Heart left ventricle (tissue), 16 donors: ENCODE measurements at regions not wholly inside any gene's neighbourhood (a gene's known extent, or its start where the extent isn't known, plus 50 kb on each side); places are given as distances from the start of the nearest gene placed in this dataset.
A peak's percentile ranks its signal among the peaks of the same experiment; 100 is the strongest.

Source experiments
- ATAC-seq, 4 donors: fragments of 200-7000 bp; cut with Tn5 transposase; one replicate each; pipeline ENCODE4 v1.9.1; 2020 to 2022; ENCODE audit warnings: moderate library complexity in 4 of 4, mild to moderate bottlenecking in 3 of 4, moderate number of reproducible peaks in 1 of 4
- DNase-seq, 5 donors: peaks; one replicate each; pipeline ENCODE4 v3.0.0-alpha.2; 2020
- H3K27ac ChIP-seq, 12 donors: fragments of 200-600 bp; sonication (generic) in 4 of 12; one replicate each; pipeline versions ENCODE4 v1.5.0 to v1.8.0; 2016 to 2022; ENCODE audit warnings: mild to moderate bottlenecking in 2 of 12
- H3K27me3 ChIP-seq, 9 donors: fragments of 200-600 bp; sonication (generic) in 2 of 9; one replicate each; pipeline versions ENCODE4 v1.5.1 to v1.8.0; 2016 to 2022; ENCODE audit warnings: mild to moderate bottlenecking in 3 of 9
- H3K36me3 ChIP-seq, 9 donors: fragments of 200-600 bp; sonication (generic) in 2 of 9; one replicate each; pipeline versions ENCODE4 v1.5.0 to v1.8.0; 2018 to 2022; ENCODE audit warnings: mild to moderate bottlenecking in 2 of 9
- H3K4me1 ChIP-seq, 12 donors: fragments of 200-600 bp; sonication (generic) in 4 of 12; one replicate each; pipeline versions ENCODE4 v1.5.0 to v1.8.0; 2016 to 2022; ENCODE audit warnings: mild to moderate bottlenecking in 3 of 12
- H3K4me3 ChIP-seq, 12 donors: fragments of 200-600 bp; sonication (generic) in 4 of 12; one replicate each; pipeline versions ENCODE4 v1.5.0 to v1.8.0; 2017 to 2022; ENCODE audit warnings: mild to moderate bottlenecking in 9 of 12, moderate library complexity in 4 of 12
- H3K9me3 ChIP-seq, 12 donors: fragments of 200-600 bp; sonication (generic) in 4 of 12; one replicate each; pipeline versions ENCODE4 v1.5.0 to v1.8.0; 2016 to 2022; ENCODE audit warnings: mild to moderate bottlenecking in 1 of 12
- POLR2A ChIP-seq, 2 donors: fragments of 450-650 bp; IDR thresholded peaks; one replicate each; pipeline ENCODE4 v1.6.1; 2017; ENCODE audit warnings: antibody characterized with exemption in 2 of 2, mild to moderate bottlenecking in 2 of 2, moderate library complexity in 2 of 2
- WGBS, 4 donors: extraction: QIAGEN DNeasy Blood & Tissue Kit in 2 of 4; methylation state at CpG; one replicate each; pipeline versions ENCODE4 v1.1.5 to v1.1.7; 2013 to 2018; 5-methylcytosine and 5-hydroxymethylcytosine counted together
- intact Hi-C, 10 donors: fragments of 100-400 bp; cut with DNase I; formaldehyde crosslinking; loops; one replicate each; pipeline versions ENCODE4 v1.11.1 to v1.14.2; 2022
- TF ChIP-seq, protein P1 (sequence below), 12 donors: fragments of 200-600 bp; sonication (generic) in 4 of 12; IDR thresholded peaks; one replicate each; pipeline versions ENCODE4 v1.5.0 to v1.8.0; 2018 to 2022; ENCODE audit warnings: antibody characterized with exemption in 12 of 12, mild to moderate bottlenecking in 5 of 12
- donor health status: ischemic (EF 13 %, LVEDD 7.1; RV severe dilation, severe dysfunction).
- donor health status: healthy with polysubstance abuse.
- donor health status: DM: no; HTN: yes; CAD: no.
- donor health status: DM: no; HTN: no; CAD: no.
- donor health status: ischemic (EF 25% LVEDD 6.9; RV normal size, moderate dysfunction).
- donor health status: ischemic (EF 25% LVEDD 5.7; RV mildly dilated, moderate dysfunction).
- donor health status: healthy.
- donor health status: DM: yes; HTN: yes; CAD: no.
- donor health status: ischemic (EF 35%, LVEDD 5.7; RV mildly dilated, moderate dysfunction).
- donor health status: nonischemic (EF 11% LVEDD 7.7; RV severe dilation, severe dysfunction).
- donor health status: DM: yes; HTN: yes; CAD: no.
- donor health status: PGD.
- donor health status: ischemic (EF 29% LVEDD 5.4; RV normal size, mild dysfunction).
- donor health status: nonischemic (EF 23%, LVEDD 6.1; RV moderate dilation, normal function).

- intact Hi-C loops: no loop called here
- H3K36me3 ChIP-seq: no peaks in the 10 kb centered on the region
- ATAC-seq (no peak), DNase-seq (no peak)
- no peak overlapping the region for H3K4me3 ChIP-seq
- H3K27me3 ChIP-seq: no peaks in the 10 kb centered on the region
- 22 to 25% (median 24%) methylated on average over 7 of the region's 7 CpGs for WGBS, 4 donors
- no peaks in the 10 kb centered on the region for H3K9me3 ChIP-seq
- TF ChIP-seq, protein P1, sequence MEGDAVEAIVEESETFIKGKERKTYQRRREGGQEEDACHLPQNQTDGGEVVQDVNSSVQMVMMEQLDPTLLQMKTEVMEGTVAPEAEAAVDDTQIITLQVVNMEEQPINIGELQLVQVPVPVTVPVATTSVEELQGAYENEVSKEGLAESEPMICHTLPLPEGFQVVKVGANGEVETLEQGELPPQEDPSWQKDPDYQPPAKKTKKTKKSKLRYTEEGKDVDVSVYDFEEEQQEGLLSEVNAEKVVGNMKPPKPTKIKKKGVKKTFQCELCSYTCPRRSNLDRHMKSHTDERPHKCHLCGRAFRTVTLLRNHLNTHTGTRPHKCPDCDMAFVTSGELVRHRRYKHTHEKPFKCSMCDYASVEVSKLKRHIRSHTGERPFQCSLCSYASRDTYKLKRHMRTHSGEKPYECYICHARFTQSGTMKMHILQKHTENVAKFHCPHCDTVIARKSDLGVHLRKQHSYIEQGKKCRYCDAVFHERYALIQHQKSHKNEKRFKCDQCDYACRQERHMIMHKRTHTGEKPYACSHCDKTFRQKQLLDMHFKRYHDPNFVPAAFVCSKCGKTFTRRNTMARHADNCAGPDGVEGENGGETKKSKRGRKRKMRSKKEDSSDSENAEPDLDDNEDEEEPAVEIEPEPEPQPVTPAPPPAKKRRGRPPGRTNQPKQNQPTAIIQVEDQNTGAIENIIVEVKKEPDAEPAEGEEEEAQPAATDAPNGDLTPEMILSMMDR (IDR thresholded peaks at IDR 0.05): no peak
- TF ChIP-seq POLR2A (IDR thresholded peaks at IDR 0.05): no peak
- no peaks in the 10 kb centered on the region for H3K4me1 ChIP-seq
- H3K27ac ChIP-seq: no peak overlapping the region
Measured at GRCh38 chr6:62516291-62517141, 230.5 kb upstream of the KHDRBS2 start.

GRCh38 chr6:62492192-62492822 is 206.3 kb upstream of the KHDRBS2 start:
- Histone ChIP-seq H3K4me1 (no peaks in the 10 kb centered on the region), H3K4me3 (no peak overlapping the region), H3K27ac (no peak overlapping the region), H3K9me3 (peaks cover 0 to 8% (median 0%) of the 10 kb centered on the region in 12 donors), H3K27me3 (no peaks in the 10 kb centered on the region), H3K36me3 (no peaks in the 10 kb centered on the region)
- WGBS, 4 donors: 75 to 82% (median 80%) methylated on average over 9 to 11 of the region's 11 CpGs
- TF ChIP-seq, protein P1 (IDR thresholded peaks at IDR 0.05): no peak
- no peak for TF ChIP-seq POLR2A (IDR thresholded peaks at IDR 0.05)
- ATAC-seq (no peak), DNase-seq (peak in 1 of 5 donors; percentile 30)
- intact Hi-C loops: no loop called here

GRCh38 chr6:62480544-62480943 is 194.5 kb upstream of the KHDRBS2 start:
- no peak for ATAC-seq
- 65 to 89% (median 69%) methylated on average over 1 of the region's 1 CpG for WGBS, 4 donors
- intact Hi-C loops: no loop called here

More at GRCh38 chr6:62480544-62480943, 194.5 kb upstream of the KHDRBS2 start:
- Histone ChIP-seq H3K9me3 (peaks cover 0 to 4% (median 0%) of the 10 kb centered on the region in 12 donors), H3K4me3 (no peak overlapping the region), H3K27me3 (no peaks in the 10 kb centered on the region), H3K36me3 (no peaks in the 10 kb centered on the region), H3K27ac (no peak overlapping the region), H3K4me1 (no peaks in the 10 kb centered on the region)
- TF ChIP-seq, protein P1 (IDR thresholded peaks at IDR 0.05): no peak
- no peak for TF ChIP-seq POLR2A (IDR thresholded peaks at IDR 0.05)
- no peak for DNase-seq
